ENCODE measurements at regions not wholly inside any gene's neighbourhood (a gene's known extent, or its start where the extent isn't known, plus 50 kb on each side); places are given as distances from the start of the nearest gene placed in this dataset.

- TF ChIP-seq FOXK1 (CRISPR knock-in tag; IDR thresholded peaks at IDR 0.05): no peak
- no peak for TF ChIP-seq AR (CRISPR knock-in tag; IDR thresholded peaks at IDR 0.05)
- no peak for TF ChIP-seq NR3C1 (CRISPR knock-in tag; conservative IDR thresholded peaks at IDR 0.05; ENCODE audit: low read depth)
- no peak for TF ChIP-seq FOXP1 (CRISPR knock-in tag; IDR thresholded peaks at IDR 0.05; ENCODE audit: borderline replicate concordance)
- no peak for TF ChIP-seq SP1 (CRISPR knock-in tag; conservative IDR thresholded peaks at IDR 0.05)
- TF ChIP-seq ZNF671 (CRISPR knock-in tag; IDR thresholded peaks at IDR 0.05): no peak
- TF ChIP-seq CDX4 (CRISPR knock-in tag; IDR thresholded peaks at IDR 0.05; ENCODE audit: borderline replicate concordance): no peak
- TF ChIP-seq ELF4 (CRISPR knock-in tag; IDR thresholded peaks at IDR 0.05; ENCODE audit: low read depth): no peak
- TF ChIP-seq FOXJ3 (CRISPR knock-in tag; IDR thresholded peaks at IDR 0.05; ENCODE audit: borderline replicate concordance): no peak
These were observed 68.0 kb downstream of the CNTN3 start (continued) for GRCh38 chr3:74546426-74546825.

- Mint-ChIP-seq H3K4me3 (no peak overlapping the region), H3K27ac (no peak overlapping the region), H3K36me3 (no peaks in the 10 kb centered on the region), H3K9me3 (no peaks in the 10 kb centered on the region), H3K27me3 (ENCODE audit: low read depth) (peaks cover 6% of the 10 kb centered on the region), H3K4me1 (no peaks in the 10 kb centered on the region)
- DNase-seq (ENCODE audit: low spot score) (no peak), ATAC-seq (no peak)
- TF ChIP-seq RELA (CRISPR knock-in tag; IDR thresholded peaks at IDR 0.05; ENCODE audit: borderline replicate concordance): no peak
- TF ChIP-seq HMGXB4 (CRISPR knock-in tag; IDR thresholded peaks at IDR 0.05): no peak
- no peak for TF ChIP-seq GRHL2 (CRISPR knock-in tag; IDR thresholded peaks at IDR 0.05; ENCODE audit: insufficient replicate concordance, severe bottlenecking)
- no peak for TF ChIP-seq PRDM15 (CRISPR knock-in tag; IDR thresholded peaks at IDR 0.05)
- TF ChIP-seq SOX15 (CRISPR knock-in tag; IDR thresholded peaks at IDR 0.05): no peak
- TF ChIP-seq TEAD4 (CRISPR knock-in tag; IDR thresholded peaks at IDR 0.05): no peak
- CTCF ChIA-PET: no interaction called here
- POLR2A ChIA-PET: no interaction called here
These were observed 72.0 kb downstream of the CNTN3 start for GRCh38 chr3:74542441-74542840.

- Mint-ChIP-seq H3K4me3 (no peak overlapping the region), H3K4me1 (no peaks in the 10 kb centered on the region), H3K27me3 (ENCODE audit: low read depth) (peaks cover 24% of the 10 kb centered on the region), H3K9me3 (no peaks in the 10 kb centered on the region), H3K27ac (no peak overlapping the region), H3K36me3 (no peaks in the 10 kb centered on the region)
- no peak for ATAC-seq
- ChIA-PET POLR2A (no interaction called here), CTCF (interaction anchor here (0.5 kb wide), 2 partner anchors 19 to 163 kb away, joined by 3 read pairs; no protein-coding TSS in a partner anchor)
- TF ChIP-seq FOXP4 (CRISPR knock-in tag; IDR thresholded peaks at IDR 0.05): no peak
- no peak for TF ChIP-seq NFATC4 (CRISPR knock-in tag; IDR thresholded peaks at IDR 0.05)
- no peak for DNase-seq (ENCODE audit: low spot score)
These were observed 74.6 kb downstream of the CNTN3 start for GRCh38 chr3:74539876-74540275.
